ENCODE measurements at regions not wholly inside any gene's neighbourhood (a gene's known extent, or its start where the extent isn't known, plus 50 kb on each side); places are given as distances from the start of the nearest gene placed in this dataset.

- TF ChIP-seq REST (IDR thresholded peaks at IDR 0.05; ENCODE audit: insufficient read depth in 1 of 2, low read depth in 2 of 2, low read length in 2 of 2) (no peak), TAF1 (IDR thresholded peaks at IDR 0.05; ENCODE audit: borderline replicate concordance, insufficient read depth, low read length) (no peak), FOXP2 (optimal IDR thresholded peaks at IDR 0.05; ENCODE audit: borderline replicate concordance, extremely low read depth, extremely low read length, insufficient read depth) (no peak), POLR2AphosphoS5 (IDR thresholded peaks at IDR 0.05; ENCODE audit: low read depth, low read length) (no peak), SIN3A (IDR thresholded peaks at IDR 0.05; ENCODE audit: borderline replicate concordance, insufficient read depth, low read length) (no peak)
Measured at GRCh38 chr2:6139916-6140315, 447.7 kb downstream of the SOX11 start.

- TF ChIP-seq POLR2AphosphoS5 (IDR thresholded peaks at IDR 0.05; ENCODE audit: low read depth, low read length) (no peak), FOXP2 (optimal IDR thresholded peaks at IDR 0.05; ENCODE audit: borderline replicate concordance, extremely low read depth, extremely low read length, insufficient read depth) (no peak), SIN3A (IDR thresholded peaks at IDR 0.05; ENCODE audit: borderline replicate concordance, insufficient read depth, low read length) (no peak), TAF1 (IDR thresholded peaks at IDR 0.05; ENCODE audit: borderline replicate concordance, insufficient read depth, low read length) (no peak), REST (IDR thresholded peaks at IDR 0.05; ENCODE audit: insufficient read depth in 1 of 2, low read depth in 2 of 2, low read length in 2 of 2) (no peak)
Measured at GRCh38 chr2:6140509-6140908, 448.3 kb downstream of the SOX11 start.

- no peak for TF ChIP-seq REST (IDR thresholded peaks at IDR 0.05; ENCODE audit: insufficient read depth in 1 of 2, low read depth in 2 of 2, low read length in 2 of 2)
- no peak for TF ChIP-seq SIN3A (IDR thresholded peaks at IDR 0.05; ENCODE audit: borderline replicate concordance, insufficient read depth, low read length)
- TF ChIP-seq TAF1 (IDR thresholded peaks at IDR 0.05; ENCODE audit: borderline replicate concordance, insufficient read depth, low read length): no peak
- no peak for TF ChIP-seq POLR2AphosphoS5 (IDR thresholded peaks at IDR 0.05; ENCODE audit: low read depth, low read length)
- TF ChIP-seq FOXP2 (optimal IDR thresholded peaks at IDR 0.05; ENCODE audit: borderline replicate concordance, extremely low read depth, extremely low read length, insufficient read depth): no peak
Measured at GRCh38 chr2:6143812-6144211, 451.6 kb downstream of the SOX11 start.

GRCh38 chr2:6148882-6149281, 456.7 kb downstream of the SOX11 start:
- TF ChIP-seq FOXP2 (optimal IDR thresholded peaks at IDR 0.05; ENCODE audit: borderline replicate concordance, extremely low read depth, extremely low read length, insufficient read depth): no peak
- TF ChIP-seq TAF1 (IDR thresholded peaks at IDR 0.05; ENCODE audit: borderline replicate concordance, insufficient read depth, low read length): no peak
- no peak for TF ChIP-seq SIN3A (IDR thresholded peaks at IDR 0.05; ENCODE audit: borderline replicate concordance, insufficient read depth, low read length)
- no peak for TF ChIP-seq POLR2AphosphoS5 (IDR thresholded peaks at IDR 0.05; ENCODE audit: low read depth, low read length)
- no peak for TF ChIP-seq REST (IDR thresholded peaks at IDR 0.05; ENCODE audit: insufficient read depth in 1 of 2, low read depth in 2 of 2, low read length in 2 of 2)

- TF ChIP-seq TAF1 (IDR thresholded peaks at IDR 0.05; ENCODE audit: borderline replicate concordance, insufficient read depth, low read length): no peak
- TF ChIP-seq REST (IDR thresholded peaks at IDR 0.05; ENCODE audit: insufficient read depth in 1 of 2, low read depth in 2 of 2, low read length in 2 of 2): no peak
- TF ChIP-seq SIN3A (IDR thresholded peaks at IDR 0.05; ENCODE audit: borderline replicate concordance, insufficient read depth, low read length): no peak
- no peak for TF ChIP-seq FOXP2 (optimal IDR thresholded peaks at IDR 0.05; ENCODE audit: borderline replicate concordance, extremely low read depth, extremely low read length, insufficient read depth)
- TF ChIP-seq POLR2AphosphoS5 (IDR thresholded peaks at IDR 0.05; ENCODE audit: low read depth, low read length): no peak
Measured at GRCh38 chr2:6159606-6160005, 467.4 kb downstream of the SOX11 start.

Data from PFSK-1 (cell line).